Ishikawa (cell line): ENCODE measurements at regions not wholly inside any gene's neighbourhood (a gene's known extent, or its start where the extent isn't known, plus 50 kb on each side); places are given as distances from the start of the nearest gene placed in this dataset.

Experiments
- CEBPB ChIP-seq: IDR thresholded peaks from 2 replicates; pipeline ENCODE4 v1.6.1; 2012
- CREB1 ChIP-seq: IDR thresholded peaks from 2 replicates; pipeline ENCODE4 v1.6.1; 2012; ENCODE audit warnings: low read depth
- EGR1 ChIP-seq: IDR thresholded peaks from 2 replicates; pipeline ENCODE4 v1.6.1; 2012
- EP300 ChIP-seq: IDR thresholded peaks from 2 replicates; pipeline ENCODE4 v1.6.1; 2012; ENCODE audit warnings: borderline replicate concordance
- FOXM1 ChIP-seq: IDR thresholded peaks from 2 replicates; pipeline ENCODE4 v1.6.1; 2012; ENCODE audit warnings: low read depth, borderline replicate concordance
- MAX ChIP-seq: IDR thresholded peaks from 2 replicates; pipeline ENCODE4 v1.6.1; 2012
- NFIC ChIP-seq: IDR thresholded peaks from 2 replicates; pipeline ENCODE4 v1.6.1; 2012
- RAD21 ChIP-seq: IDR thresholded peaks from 2 replicates; pipeline ENCODE4 v1.6.1; 2012; ENCODE audit warnings: low read depth
- TAF1 ChIP-seq: IDR thresholded peaks from 2 replicates; pipeline ENCODE4 v1.6.1; 2012; ENCODE audit warnings: low read depth, mild to moderate bottlenecking
- TCF12 ChIP-seq: IDR thresholded peaks from 2 replicates; pipeline ENCODE4 v1.6.1; 2012; ENCODE audit warnings: low read depth
- TEAD4 ChIP-seq: IDR thresholded peaks from 2 replicates; pipeline ENCODE4 v1.6.1; 2012
- USF1 ChIP-seq: IDR thresholded peaks from 2 replicates; pipeline ENCODE4 v1.6.1; 2012
- YY1 ChIP-seq: IDR thresholded peaks from 2 replicates; pipeline ENCODE4 v1.6.1; 2012; ENCODE audit warnings: low read depth
- ZBTB7A ChIP-seq: IDR thresholded peaks from 2 replicates; pipeline ENCODE4 v1.6.1; 2012; ENCODE audit warnings: low read depth
- TF ChIP-seq, protein P1 (sequence below): IDR thresholded peaks from 2 replicates; pipeline ENCODE4 v1.6.1; 2012; ENCODE audit warnings: low read depth, mild to moderate bottlenecking

GRCh38 chr6:168369786-168370185 is 50.2 kb upstream of the DACT2 start:
- TF ChIP-seq MAX (no peak), NFIC (no peak), USF1 (no peak)

- TF ChIP-seq TAF1 (no peak), ZBTB7A (no peak), YY1 (0 out of 2 replicates have a peak, but pooled peaks have one; percentile 20), CREB1 (no peak), RAD21 (peak; percentile 97), EP300 (no peak), FOXM1 (no peak), MAX (peak; percentile 89), TCF12 (no peak), CEBPB (no peak), USF1 (peak; percentile 81), TEAD4 (no peak), NFIC (no peak), EGR1 (no peak)
- TF ChIP-seq, protein P1, sequence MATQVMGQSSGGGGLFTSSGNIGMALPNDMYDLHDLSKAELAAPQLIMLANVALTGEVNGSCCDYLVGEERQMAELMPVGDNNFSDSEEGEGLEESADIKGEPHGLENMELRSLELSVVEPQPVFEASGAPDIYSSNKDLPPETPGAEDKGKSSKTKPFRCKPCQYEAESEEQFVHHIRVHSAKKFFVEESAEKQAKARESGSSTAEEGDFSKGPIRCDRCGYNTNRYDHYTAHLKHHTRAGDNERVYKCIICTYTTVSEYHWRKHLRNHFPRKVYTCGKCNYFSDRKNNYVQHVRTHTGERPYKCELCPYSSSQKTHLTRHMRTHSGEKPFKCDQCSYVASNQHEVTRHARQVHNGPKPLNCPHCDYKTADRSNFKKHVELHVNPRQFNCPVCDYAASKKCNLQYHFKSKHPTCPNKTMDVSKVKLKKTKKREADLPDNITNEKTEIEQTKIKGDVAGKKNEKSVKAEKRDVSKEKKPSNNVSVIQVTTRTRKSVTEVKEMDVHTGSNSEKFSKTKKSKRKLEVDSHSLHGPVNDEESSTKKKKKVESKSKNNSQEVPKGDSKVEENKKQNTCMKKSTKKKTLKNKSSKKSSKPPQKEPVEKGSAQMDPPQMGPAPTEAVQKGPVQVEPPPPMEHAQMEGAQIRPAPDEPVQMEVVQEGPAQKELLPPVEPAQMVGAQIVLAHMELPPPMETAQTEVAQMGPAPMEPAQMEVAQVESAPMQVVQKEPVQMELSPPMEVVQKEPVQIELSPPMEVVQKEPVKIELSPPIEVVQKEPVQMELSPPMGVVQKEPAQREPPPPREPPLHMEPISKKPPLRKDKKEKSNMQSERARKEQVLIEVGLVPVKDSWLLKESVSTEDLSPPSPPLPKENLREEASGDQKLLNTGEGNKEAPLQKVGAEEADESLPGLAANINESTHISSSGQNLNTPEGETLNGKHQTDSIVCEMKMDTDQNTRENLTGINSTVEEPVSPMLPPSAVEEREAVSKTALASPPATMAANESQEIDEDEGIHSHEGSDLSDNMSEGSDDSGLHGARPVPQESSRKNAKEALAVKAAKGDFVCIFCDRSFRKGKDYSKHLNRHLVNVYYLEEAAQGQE, result no peak
Measured at GRCh38 chr6:168370310-168370991, 50.9 kb upstream of the DACT2 start.

GRCh38 chr6:168371185-168371584 is 51.6 kb upstream of the DACT2 start:
- TF ChIP-seq TAF1, result no peak
- no peak for TF ChIP-seq NFIC
- TF ChIP-seq EP300, result no peak
- no peak for TF ChIP-seq CREB1
- TF ChIP-seq EGR1, result no peak
- no peak for TF ChIP-seq TCF12
- TF ChIP-seq USF1, result no peak
- TF ChIP-seq, protein P1, result no peak
- no peak for TF ChIP-seq RAD21
- TF ChIP-seq FOXM1, result no peak
- TF ChIP-seq ZBTB7A, result no peak
- no peak for TF ChIP-seq TEAD4
- TF ChIP-seq MAX, result no peak
- TF ChIP-seq CEBPB, result no peak

DNA sequence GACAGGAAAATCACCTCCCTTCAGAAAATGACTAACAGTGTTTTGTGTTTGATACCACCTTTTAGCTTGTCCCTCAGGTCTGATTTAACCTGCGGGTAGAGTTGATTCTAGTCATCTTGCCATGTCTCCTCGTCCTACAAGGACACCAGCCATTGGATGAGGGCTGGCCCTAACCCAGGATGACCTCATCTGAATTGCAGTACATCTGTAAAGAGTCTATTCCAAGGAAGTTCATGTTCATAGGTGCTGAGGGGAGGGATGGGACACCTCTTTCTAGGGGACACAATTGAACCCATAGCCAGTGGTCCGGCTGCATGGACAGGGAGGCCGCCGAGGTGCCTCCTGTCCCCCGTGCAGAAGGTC is 52.0 kb upstream of the DACT2 start:
- TF ChIP-seq TCF12, result no peak
- TF ChIP-seq RAD21, result no peak
- TF ChIP-seq ZBTB7A, result no peak
- TF ChIP-seq CEBPB, result no peak
- no peak for TF ChIP-seq TEAD4
- no peak for TF ChIP-seq CREB1
- no peak for TF ChIP-seq EGR1
- TF ChIP-seq EP300, result no peak
- TF ChIP-seq FOXM1, result no peak
- TF ChIP-seq TAF1, result no peak
- TF ChIP-seq USF1, result no peak
- no peak for TF ChIP-seq YY1
- TF ChIP-seq NFIC, result no peak
- no peak for TF ChIP-seq MAX
- TF ChIP-seq, protein P1, result no peak
